Osteoblast (primary cell): ENCODE measurements at regions not wholly inside any gene's neighbourhood (a gene's known extent, or its start where the extent isn't known, plus 50 kb on each side); places are given as distances from the start of the nearest gene placed in this dataset.
A peak's percentile ranks its signal among the peaks of the same experiment; 100 is the strongest.

Experiments used
- DNase-seq: peaks from one replicate; pipeline ENCODE4 v3.0.0; 2011; ENCODE audit warnings: low spot score, mixed read lengths; ENCODE audit not compliant: insufficient read length; ENCODE audit errors: missing footprints
- H2AFZ ChIP-seq: 2 replicates; pipeline ENCODE4 v1.6.0; 2011; ENCODE audit warnings: mild to moderate bottlenecking, low read length
- H3K27ac ChIP-seq: 2 replicates; pipeline ENCODE4 v1.5.1; 2011; ENCODE audit warnings: mild to moderate bottlenecking, low read depth, low read length, moderate library complexity
- H3K27me3 ChIP-seq: 2 replicates; pipeline ENCODE4 v1.6.0; 2012; ENCODE audit warnings: mild to moderate bottlenecking, control low read depth, inconsistent platforms, low read length, moderate library complexity; ENCODE audit not compliant: insufficient read depth
- H3K36me3 ChIP-seq: 2 replicates; pipeline ENCODE4 v1.5.1; 2011; ENCODE audit warnings: mild to moderate bottlenecking, low read length, control low read depth, moderate library complexity; ENCODE audit not compliant: insufficient read depth
- H3K4me1 ChIP-seq: 2 replicates; pipeline ENCODE4 v1.5.1; 2011; ENCODE audit warnings: mild to moderate bottlenecking, low read length, control low read depth, moderate library complexity; ENCODE audit not compliant: insufficient read depth
- H3K4me2 ChIP-seq: 2 replicates; pipeline ENCODE4 v1.6.0; 2011; ENCODE audit warnings: mild to moderate bottlenecking, low read length; ENCODE audit not compliant: insufficient read depth
- H3K4me3 ChIP-seq: fragments of 200-600 bp; sonication (generic); 3 replicates; pipeline ENCODE4 v1.5.1; 2012; ENCODE audit warnings: mild to moderate bottlenecking, low read length, inconsistent platforms; ENCODE audit not compliant: insufficient read depth
- H3K79me2 ChIP-seq: 2 replicates; pipeline ENCODE4 v1.6.0; 2012; ENCODE audit warnings: mild to moderate bottlenecking, low read length, control low read depth, inconsistent platforms; ENCODE audit not compliant: insufficient read depth
- H3K9me3 ChIP-seq: 2 replicates; pipeline ENCODE4 v1.5.1; 2011; ENCODE audit warnings: low read depth, low read length, control low read depth
- H4K20me1 ChIP-seq: 2 replicates; pipeline ENCODE4 v1.6.0; 2012; ENCODE audit warnings: mild to moderate bottlenecking, low read length, control low read depth; ENCODE audit not compliant: insufficient read depth
- CTCF ChIP-seq: IDR thresholded peaks from 2 replicates; pipeline ENCODE4 v1.5.1; 2011; ENCODE audit warnings: mild to moderate bottlenecking, low read depth, low read length, moderate library complexity; ENCODE audit errors: extremely low read depth

GRCh38 chr10:124300224-124300623 is 118.5 kb downstream of the OAT start:
- Histone ChIP-seq H4K20me1 (no peaks in the 10 kb centered on the region), H3K27ac (no peak overlapping the region), H3K9me3 (no peaks in the 10 kb centered on the region), H3K79me2 (no peaks in the 10 kb centered on the region), H3K27me3 (no peaks in the 10 kb centered on the region), H3K4me2 (no peak overlapping the region), H3K36me3 (no peaks in the 10 kb centered on the region), H3K4me1 (peaks cover 3% of the 10 kb centered on the region), H3K4me3 (no peak overlapping the region), H2AFZ (no peak overlapping the region)
- no peak for TF ChIP-seq CTCF
- DNase-seq = peak; percentile 42

- Histone ChIP-seq H4K20me1 (no peaks in the 10 kb centered on the region), H3K9me3 (no peaks in the 10 kb centered on the region), H3K27ac (no peak overlapping the region), H3K4me1 (peaks cover 3% of the 10 kb centered on the region), H3K79me2 (no peaks in the 10 kb centered on the region), H3K4me3 (no peak overlapping the region), H3K36me3 (no peaks in the 10 kb centered on the region), H3K27me3 (no peaks in the 10 kb centered on the region), H3K4me2 (no peak overlapping the region), H2AFZ (no peak overlapping the region)
- DNase-seq = no peak
- TF ChIP-seq CTCF = no peak
Measured at GRCh38 chr10:124299696-124300095, 119.0 kb downstream of the OAT start.

DNA sequence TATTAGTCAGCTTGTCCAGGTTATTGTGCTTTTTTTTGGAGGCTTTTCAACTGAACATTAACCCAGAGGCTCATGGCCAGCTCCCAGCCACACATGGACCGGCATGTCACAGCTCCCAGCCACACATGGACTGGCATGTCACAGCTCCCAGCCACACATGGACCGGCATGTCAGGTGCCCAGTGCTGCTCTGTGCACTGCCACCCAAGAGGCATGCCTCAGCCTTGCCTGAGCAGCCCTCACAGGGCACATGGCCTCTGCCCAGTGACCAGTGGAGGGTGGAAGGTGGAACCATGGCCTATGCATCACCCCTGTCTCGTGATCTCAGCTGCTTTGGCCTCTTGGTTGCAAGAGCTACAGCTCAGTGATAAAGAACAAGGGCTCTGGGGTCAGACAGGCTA is 119.8 kb downstream of the OAT start:
- DNase-seq = peak; percentile 23
- Histone ChIP-seq H3K36me3 (no peaks in the 10 kb centered on the region), H3K4me1 (peaks cover 3% of the 10 kb centered on the region), H3K4me3 (no peak overlapping the region), H3K27ac (no peak overlapping the region), H3K79me2 (no peaks in the 10 kb centered on the region), H3K9me3 (no peaks in the 10 kb centered on the region), H3K4me2 (no peak overlapping the region), H4K20me1 (no peaks in the 10 kb centered on the region), H2AFZ (no peak overlapping the region), H3K27me3 (no peaks in the 10 kb centered on the region)
- TF ChIP-seq CTCF = no peak

- Histone ChIP-seq H3K27me3 (no peaks in the 10 kb centered on the region), H3K4me1 (peaks cover 8% of the 10 kb centered on the region)
- no peak for TF ChIP-seq CTCF
Measured at GRCh38 chr10:124296813-124297788, 121.6 kb downstream of the OAT start.

More at GRCh38 chr10:124296813-124297788, 121.6 kb downstream of the OAT start:
- H3K4me3 ChIP-seq = no peak overlapping the region
- H3K9me3 ChIP-seq = no peaks in the 10 kb centered on the region
- no peak overlapping the region for H2AFZ ChIP-seq
- no peak overlapping the region for H3K27ac ChIP-seq
- no peaks in the 10 kb centered on the region for H3K79me2 ChIP-seq
- no peak overlapping the region for H3K4me2 ChIP-seq
- H3K36me3 ChIP-seq = no peaks in the 10 kb centered on the region
- no peaks in the 10 kb centered on the region for H4K20me1 ChIP-seq
- peak; percentile 71 for DNase-seq
